ENCODE measurements at regions not wholly inside any gene's neighbourhood (a gene's known extent, or its start where the extent isn't known, plus 50 kb on each side); places are given as distances from the start of the nearest gene placed in this dataset.

DNA sequence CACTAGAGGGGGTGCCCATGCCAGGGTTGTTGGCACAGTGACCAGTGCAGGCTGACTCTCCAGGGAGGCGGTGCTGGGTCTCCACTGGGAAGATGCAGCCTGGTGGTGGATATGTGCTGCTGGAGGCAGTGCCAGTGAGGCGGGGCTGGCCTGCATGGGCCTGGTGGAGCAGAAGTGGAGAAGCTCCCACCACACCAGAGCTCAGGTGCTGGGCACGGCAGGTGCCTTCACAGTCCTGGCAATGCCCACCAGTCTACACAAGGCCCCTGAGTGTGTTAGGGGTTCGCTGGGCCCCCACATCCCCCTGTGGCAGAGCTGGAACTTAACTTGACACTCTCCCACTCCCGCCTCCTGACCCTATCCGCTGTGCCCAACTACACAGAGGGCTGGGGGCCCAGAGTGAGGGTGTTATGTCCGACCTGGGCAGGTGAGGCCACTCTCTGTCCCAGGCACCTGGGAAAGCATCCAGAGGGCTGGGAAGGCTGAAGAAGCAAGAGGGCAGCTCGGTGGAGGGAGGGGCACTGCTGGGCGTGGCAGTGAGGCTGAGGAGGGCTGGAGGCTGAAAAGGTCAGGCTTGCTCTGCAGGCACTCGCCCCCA is 102.4 kb upstream of the B3GAT1 start:
- Histone ChIP-seq H3K36me3 (no peaks in the 10 kb centered on the region), H3K9me3 (no peaks in the 10 kb centered on the region), H3K4me1 (no peaks in the 10 kb centered on the region), H3K4me3 (no peak overlapping the region), H3K27me3 (no peaks in the 10 kb centered on the region), H3K27ac (no peak overlapping the region)
- DNase-seq (ENCODE audit: extremely low spot score in 2 of 2), result no peak
- no peak for TF ChIP-seq CTCF (IDR thresholded peaks at IDR 0.05)
- intact Hi-C loops (cut with DNase I), result no loop called here

DNA sequence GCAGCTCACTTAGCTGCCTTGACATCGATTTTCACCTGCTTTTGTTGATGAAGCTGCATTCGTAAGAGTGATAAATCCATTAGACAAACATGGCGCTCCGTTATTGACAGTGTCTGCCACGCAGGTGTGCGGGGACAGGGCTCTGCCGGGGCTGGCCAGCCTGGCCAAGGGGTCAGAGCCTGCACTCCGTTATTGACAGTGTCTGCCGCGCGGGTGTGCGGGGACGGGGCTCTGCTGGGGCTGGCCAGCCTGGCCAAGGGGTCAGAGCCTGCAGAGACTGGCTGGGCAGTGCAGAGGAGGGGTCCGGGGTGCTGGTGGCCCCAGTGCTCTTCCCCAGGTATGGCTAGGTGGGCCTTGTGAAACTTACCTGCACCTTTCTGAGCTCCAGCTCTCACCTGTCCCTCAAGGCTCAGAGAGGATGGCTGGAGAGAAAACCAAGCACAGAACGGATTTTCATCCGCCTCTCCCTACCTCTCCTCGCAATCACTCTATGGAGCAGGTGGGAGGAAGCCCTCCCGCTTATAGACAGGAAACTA is 101.6 kb upstream of the B3GAT1 start:
- H3K4me1 ChIP-seq, result no peaks in the 10 kb centered on the region
- intact Hi-C loops (cut with DNase I), result no loop called here
- H3K27me3 ChIP-seq, result no peaks in the 10 kb centered on the region
- no peaks in the 10 kb centered on the region for H3K36me3 ChIP-seq
- H3K27ac ChIP-seq, result no peak overlapping the region
- no peak for DNase-seq (ENCODE audit: extremely low spot score in 2 of 2)
- no peaks in the 10 kb centered on the region for H3K9me3 ChIP-seq
- H3K4me3 ChIP-seq, result no peak overlapping the region
- TF ChIP-seq CTCF (IDR thresholded peaks at IDR 0.05) (no peak), POLR2AphosphoS5 (IDR thresholded peaks at IDR 0.05; ENCODE audit: insufficient read depth in 1 of 2, low read depth in 1 of 2) (no peak), POLR2A (IDR thresholded peaks at IDR 0.05) (no peak)

GRCh38 chr11:134512571-134513538 is 100.8 kb upstream of the B3GAT1 start:
- Histone ChIP-seq H3K36me3 (no peaks in the 10 kb centered on the region), H3K27ac (no peak overlapping the region), H3K27me3 (no peaks in the 10 kb centered on the region), H3K4me1 (no peaks in the 10 kb centered on the region), H3K9me3 (no peaks in the 10 kb centered on the region), H3K4me3 (no peak overlapping the region)
- DNase-seq (ENCODE audit: extremely low spot score in 2 of 2), result no peak
- TF ChIP-seq POLR2A (IDR thresholded peaks at IDR 0.05) (no peak), CTCF (IDR thresholded peaks at IDR 0.05) (no peak), POLR2AphosphoS5 (IDR thresholded peaks at IDR 0.05; ENCODE audit: insufficient read depth in 1 of 2, low read depth in 1 of 2) (no peak)
- intact Hi-C loops (cut with DNase I), result no loop called here

DNA sequence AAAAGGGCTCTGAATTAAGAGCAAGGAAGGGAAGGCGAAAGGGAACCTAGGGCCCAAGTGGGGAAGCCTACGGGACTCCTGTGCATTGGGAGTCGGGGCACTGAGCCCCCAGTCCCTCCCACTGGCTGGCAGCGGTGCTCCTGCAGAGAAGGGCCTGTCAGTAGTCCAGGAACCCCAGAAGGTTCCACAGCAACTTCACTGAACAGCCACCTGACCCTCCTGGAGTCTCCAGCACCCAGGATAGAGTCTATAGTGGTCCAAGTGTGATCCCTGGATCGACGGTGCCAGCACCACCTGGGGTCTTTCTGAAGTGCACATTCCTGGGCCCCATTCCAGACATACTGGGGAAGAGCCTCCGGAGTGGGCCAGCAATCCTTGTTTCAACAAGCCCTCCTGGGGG is 100.0 kb upstream of the B3GAT1 start:
- TF ChIP-seq POLR2A (IDR thresholded peaks at IDR 0.05) (no peak), POLR2AphosphoS5 (IDR thresholded peaks at IDR 0.05; ENCODE audit: insufficient read depth in 1 of 2, low read depth in 1 of 2) (no peak), CTCF (IDR thresholded peaks at IDR 0.05) (no peak)
- DNase-seq (ENCODE audit: extremely low spot score in 2 of 2), result no peak

DNA sequence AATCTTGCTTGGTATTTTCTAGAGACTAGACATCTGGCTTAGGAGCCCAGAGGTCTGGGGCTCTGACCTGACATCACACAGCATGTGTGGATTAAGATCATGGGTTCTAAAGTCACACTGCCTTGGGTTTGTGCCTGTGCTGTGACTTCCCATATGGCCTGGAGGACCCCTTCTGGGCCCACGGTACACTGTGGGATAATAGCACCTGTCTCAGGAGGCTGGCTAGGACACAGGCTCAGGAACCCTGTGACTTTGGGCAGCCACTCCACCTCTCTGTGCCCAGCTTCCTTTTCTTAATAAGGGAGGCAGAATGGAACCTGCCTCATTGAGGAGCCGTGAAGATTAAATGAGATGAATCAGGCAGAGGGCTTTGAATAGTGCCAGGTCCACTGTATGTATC is 99.2 kb upstream of the B3GAT1 start:
- Histone ChIP-seq H3K4me1 (no peaks in the 10 kb centered on the region), H3K4me3 (no peak overlapping the region), H3K27ac (no peak overlapping the region), H3K9me3 (no peaks in the 10 kb centered on the region), H3K27me3 (no peaks in the 10 kb centered on the region), H3K36me3 (no peaks in the 10 kb centered on the region)
- TF ChIP-seq POLR2A (IDR thresholded peaks at IDR 0.05) (no peak), POLR2AphosphoS5 (IDR thresholded peaks at IDR 0.05; ENCODE audit: insufficient read depth in 1 of 2, low read depth in 1 of 2) (no peak), CTCF (IDR thresholded peaks at IDR 0.05) (no peak)
- no peak for DNase-seq (ENCODE audit: extremely low spot score in 2 of 2)
- intact Hi-C loops (cut with DNase I), result no loop called here

More for the DNA sequence above, 100.0 kb upstream of the B3GAT1 start:
- Histone ChIP-seq H3K4me3 (no peak overlapping the region), H3K27ac (no peak overlapping the region), H3K9me3 (no peaks in the 10 kb centered on the region), H3K36me3 (no peaks in the 10 kb centered on the region), H3K27me3 (no peaks in the 10 kb centered on the region), H3K4me1 (no peaks in the 10 kb centered on the region)
- intact Hi-C loops (cut with DNase I), result no loop called here
